ENCODE measurements at regions not wholly inside any gene's neighbourhood (a gene's known extent, or its start where the extent isn't known, plus 50 kb on each side); places are given as distances from the start of the nearest gene placed in this dataset.

DNA sequence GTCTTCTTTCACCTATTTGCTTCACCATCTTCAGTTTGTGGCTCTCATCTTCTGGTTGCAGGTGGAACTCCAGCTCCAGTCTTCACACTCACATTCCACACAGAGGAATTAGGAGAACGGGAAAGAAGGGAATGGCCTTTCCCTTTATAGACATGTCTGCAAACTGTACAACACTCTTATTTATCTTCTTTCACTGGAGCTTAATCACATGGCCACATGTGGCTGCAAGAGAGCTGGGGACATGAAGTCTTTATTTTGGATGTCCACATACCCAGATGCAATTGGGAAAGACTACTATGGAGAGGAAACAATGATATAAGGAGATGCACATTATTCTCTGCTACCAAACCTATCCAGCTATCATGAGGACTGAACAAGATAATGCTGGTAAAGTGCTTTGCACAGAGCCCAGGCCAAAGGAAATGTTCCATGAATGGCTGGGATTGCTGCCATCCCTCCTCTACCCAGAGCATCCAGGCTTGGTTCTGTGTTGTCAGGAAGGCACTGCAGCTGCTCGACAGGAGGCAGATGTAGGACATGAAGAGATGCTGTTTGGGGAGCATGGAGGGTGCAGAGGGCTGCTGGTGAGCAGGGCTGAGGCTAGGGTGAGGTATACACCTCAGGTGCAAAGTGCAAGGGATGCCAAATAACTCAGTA lies 183.8 kb upstream of the TBX20 start:
- no peak for DNase-seq

DNA sequence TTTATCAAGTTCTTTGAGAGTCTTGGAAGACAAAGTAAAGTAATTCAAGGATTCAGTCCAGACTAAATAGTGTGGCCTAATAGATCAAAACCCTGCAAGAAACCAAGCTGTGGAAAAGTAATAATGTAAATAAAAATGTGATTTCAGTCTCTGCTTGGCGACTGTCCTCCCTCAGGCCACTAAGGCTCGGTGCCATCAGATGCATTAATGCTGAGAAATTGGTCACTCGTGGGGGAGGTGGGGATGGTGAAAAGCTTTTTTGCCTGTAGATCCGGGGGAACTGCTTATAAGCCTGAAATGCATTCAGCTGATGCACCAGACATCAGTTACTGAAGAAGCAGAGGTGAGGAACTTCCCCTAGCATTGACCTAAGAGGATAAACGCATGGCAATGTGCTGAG lies 182.6 kb upstream of the TBX20 start:
- no peak for DNase-seq

GRCh38 chr7:35430547-35431153 lies 176.8 kb upstream of the TBX20 start:
- DNase-seq: peak; percentile 26

DNA sequence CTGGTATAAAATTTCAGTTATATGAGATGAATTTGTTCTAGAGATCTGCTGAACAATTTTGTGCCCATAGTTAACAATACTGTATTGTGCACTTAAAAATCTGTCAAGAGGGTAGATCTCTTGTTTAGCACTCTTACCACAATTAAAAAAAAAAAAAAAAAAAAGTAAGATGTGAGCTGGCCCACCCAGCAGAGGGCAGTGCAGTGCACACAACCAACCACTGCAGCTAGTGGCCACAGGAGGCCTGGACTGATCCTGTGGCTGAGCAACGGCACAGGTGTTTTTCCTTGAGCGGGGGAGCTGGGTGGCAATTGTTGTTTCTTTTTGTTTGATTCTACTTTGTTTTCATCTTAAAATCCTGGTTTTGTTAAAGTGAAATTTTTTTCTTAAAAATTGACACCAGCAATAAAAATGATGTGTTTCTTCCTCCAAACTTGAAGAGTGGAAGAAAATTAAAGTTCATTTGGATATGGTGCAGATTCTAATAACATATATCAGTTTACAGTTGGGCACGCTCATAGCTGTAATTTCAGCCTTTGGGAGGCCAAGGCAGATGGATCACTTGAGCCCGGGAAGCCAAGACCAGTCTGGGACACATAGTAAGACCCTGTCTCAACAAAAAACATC lies 171.1 kb upstream of the TBX20 start:
- peak; percentile 58 for DNase-seq

GRCh38 chr7:35424440-35424839 lies 170.5 kb upstream of the TBX20 start:
- DNase-seq: no peak

GRCh38 chr7:35422715-35423114 lies 168.8 kb upstream of the TBX20 start:
- no peak for DNase-seq

DNA sequence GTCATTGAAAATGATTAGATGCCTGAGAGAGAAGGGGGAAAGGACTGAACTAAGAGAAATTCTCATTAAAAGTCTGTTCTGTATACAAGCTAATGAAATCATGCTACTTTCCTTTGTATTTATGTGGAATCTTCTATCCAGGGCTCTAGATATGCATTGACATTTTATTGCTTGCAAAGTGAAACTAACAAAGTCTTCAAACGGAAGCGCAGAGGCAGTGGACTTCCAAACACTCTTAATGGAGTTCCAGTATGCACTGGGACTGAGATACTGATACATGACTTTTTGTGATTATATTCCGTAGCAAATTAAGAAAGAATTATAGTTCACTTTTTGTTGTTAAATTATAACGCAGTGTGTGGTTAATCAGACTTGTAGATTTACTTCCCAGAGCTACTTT lies 166.8 kb upstream of the TBX20 start:
- peak; percentile 55 for DNase-seq

DNA sequence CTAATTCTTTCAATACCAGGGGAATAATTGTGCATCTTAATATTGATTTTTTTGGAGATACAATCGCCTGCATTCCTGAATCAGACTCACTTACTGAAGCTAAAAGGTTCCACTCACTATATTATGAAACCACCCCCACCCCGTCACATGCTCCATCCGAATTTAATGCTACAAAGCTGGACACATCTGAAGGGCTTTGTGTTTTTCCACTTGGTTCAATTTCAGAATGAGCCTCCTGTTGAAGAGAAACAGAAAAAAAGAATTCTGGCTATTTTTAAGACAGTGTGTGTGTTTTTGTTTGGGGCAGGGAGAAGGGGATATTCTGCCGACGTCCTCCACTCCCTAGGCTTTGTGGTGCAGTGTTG lies 165.5 kb upstream of the TBX20 start:
- DNase-seq: no peak

DNA sequence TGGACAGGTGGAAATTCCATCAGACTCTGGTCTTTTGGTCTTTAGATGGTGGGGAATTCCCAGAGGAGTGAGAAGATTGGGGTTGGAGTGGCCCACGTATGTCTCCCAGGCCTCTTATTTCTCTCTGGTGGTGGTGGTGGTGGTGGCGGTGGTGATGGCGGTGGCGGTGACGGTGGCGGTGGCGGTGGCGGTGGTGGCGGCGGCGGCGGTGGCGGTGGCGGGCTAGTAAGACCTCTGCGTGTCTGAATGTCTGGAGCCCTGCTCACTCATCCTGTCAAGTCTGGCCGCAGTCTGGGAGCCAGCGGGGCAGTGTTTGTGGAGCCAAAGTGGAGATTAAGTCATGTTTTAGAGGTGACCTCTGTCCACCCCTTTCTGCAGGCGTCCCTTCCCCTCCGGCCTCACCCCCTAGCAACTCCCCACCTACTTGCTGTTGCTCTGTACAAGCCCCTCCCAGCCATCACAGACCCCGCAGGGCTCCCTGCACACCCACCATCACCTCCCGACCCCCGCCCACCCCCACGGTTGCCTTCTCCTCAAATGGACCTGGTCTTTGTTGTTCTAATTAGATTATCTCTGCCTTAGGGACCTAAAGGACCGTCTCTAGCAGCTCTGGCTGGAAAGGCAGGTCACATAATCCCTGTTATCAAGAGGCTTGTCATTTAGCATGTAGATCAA lies 165.0 kb upstream of the TBX20 start:
- no peak for DNase-seq

DNA sequence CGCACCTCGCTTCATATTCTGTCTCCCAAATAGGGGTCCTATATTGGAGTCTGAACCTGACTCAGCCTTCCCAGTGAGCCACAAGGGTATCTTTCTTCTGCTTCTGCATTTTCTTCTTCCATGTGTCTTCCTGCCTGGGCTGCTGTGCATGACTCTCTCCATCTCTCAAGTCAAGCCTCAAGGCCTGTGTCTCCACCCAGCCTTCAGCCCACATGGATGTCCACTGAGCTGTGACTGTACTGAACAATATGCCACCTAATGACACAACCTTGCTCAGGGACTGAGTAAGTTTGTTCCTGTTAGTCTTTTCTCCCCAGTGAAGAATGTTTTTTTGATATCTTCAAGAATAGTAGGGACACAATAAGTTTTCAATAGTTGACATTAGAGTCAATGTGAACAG lies 162.7 kb upstream of the TBX20 start:
- DNase-seq: no peak

- DNase-seq: no peak
Observed at GRCh38 chr7:35415411-35415822, 161.5 kb upstream of the TBX20 start.

GRCh38 chr7:35411331-35411730 lies 157.4 kb upstream of the TBX20 start:
- no peak for DNase-seq

- no peak for DNase-seq
Observed at GRCh38 chr7:35405461-35405860, 151.6 kb upstream of the TBX20 start.

- no peak for DNase-seq
Observed at GRCh38 chr7:35401217-35401879, 147.4 kb upstream of the TBX20 start.

DNA sequence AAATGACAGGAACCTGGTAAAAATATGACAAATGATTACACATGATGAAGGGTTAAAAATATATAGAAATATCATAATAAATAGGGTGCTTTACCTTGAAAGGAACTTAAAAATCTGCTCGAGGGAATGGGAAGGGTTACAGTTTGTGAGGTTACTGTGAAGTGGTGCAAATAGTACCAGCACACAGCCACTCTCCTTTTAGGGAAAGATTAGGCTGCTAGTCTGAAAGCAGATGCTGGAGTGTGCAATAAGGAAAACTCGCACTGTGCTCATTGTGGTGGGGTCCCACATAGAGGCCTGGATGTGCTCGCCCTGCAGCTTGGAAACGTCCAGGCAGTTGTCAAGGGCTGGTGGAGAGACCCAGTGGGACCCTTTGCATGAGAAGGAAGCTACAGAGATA lies 145.9 kb upstream of the TBX20 start:
- no peak for DNase-seq

DNA sequence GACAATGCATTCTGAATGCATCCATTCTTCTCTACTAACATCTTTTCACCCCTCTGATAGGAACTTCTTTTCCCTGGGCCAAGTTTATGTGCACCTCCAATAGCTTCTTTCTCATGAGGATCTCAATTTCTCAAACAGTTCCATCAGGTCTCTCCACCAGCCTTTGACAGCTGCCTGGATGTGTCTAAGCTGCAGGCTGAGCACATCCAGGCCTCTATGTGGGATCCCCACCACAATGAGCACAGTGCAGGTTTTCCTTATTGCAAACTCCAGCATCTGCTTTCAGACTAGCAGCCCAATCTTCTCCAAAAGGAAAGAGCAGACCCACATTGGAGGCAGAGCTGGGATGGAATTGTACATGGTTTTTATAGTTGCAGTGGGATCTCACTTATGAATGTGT lies 145.3 kb upstream of the TBX20 start:
- DNase-seq: no peak

GRCh38 chr7:35398518-35398917 lies 144.6 kb upstream of the TBX20 start:
- no peak for DNase-seq

- DNase-seq: no peak
Observed at GRCh38 chr7:35390146-35390545, 136.2 kb upstream of the TBX20 start.

DNA sequence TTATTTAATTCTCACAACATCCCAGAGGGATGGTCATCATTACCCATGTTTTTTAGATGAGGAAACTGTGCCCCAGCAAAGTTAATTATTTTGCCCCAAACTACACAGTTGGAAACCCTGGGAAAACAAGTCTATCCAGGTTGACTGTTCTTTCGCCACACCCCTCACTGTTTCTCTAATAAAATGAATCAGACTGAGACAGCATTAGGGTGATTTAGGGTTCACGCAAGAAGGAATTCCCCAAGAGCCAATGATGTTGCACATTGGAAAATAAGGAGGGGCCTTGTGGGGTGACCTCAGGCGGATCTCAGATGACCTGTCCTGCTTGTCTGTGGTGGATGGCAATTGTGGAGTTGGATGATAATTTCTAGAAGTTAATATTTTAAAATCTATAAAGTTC lies 135.7 kb upstream of the TBX20 start:
- no peak for DNase-seq

DNA sequence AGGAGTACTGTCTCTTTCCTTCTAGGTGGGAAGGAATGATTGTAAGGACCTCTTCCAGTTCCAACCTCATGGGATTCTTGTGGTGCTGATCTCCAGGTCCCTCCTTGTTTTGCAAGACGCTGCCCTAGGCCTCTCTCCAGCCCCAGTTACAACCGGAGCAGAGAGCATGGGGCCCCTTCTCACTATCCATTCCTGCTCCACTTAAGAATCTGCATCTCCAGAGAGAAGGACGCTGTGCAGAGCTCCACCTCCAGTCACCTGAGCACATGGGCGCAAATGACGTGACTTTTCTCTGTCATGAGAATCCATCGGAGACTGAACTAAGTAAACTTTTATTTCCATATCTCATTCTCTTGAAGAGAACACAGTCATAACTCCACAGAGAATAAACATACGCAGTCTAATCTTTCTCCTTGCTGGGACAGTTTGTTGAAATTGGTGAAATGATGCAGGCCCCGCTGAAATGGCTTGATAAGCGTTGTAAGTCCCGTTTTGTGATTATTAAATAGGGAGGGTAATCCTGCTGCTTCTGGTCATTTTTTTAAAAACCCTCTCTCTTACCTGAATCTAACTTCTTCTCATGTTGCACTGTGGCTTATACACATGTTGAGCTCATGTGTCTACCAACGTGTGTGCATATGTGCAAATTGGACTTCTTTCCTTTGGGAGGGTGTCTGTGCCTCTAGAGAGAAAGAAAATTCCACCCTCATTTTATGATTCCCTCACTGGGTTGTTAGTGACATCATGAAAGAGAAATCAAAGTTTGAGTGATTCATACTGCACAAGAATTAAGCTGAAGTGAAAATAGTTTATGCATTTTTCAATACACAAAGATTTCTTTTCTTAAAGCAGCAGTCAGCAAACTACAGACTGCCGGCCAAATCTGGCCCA lies 133.2 kb upstream of the TBX20 start:
- no peak for DNase-seq

DNA sequence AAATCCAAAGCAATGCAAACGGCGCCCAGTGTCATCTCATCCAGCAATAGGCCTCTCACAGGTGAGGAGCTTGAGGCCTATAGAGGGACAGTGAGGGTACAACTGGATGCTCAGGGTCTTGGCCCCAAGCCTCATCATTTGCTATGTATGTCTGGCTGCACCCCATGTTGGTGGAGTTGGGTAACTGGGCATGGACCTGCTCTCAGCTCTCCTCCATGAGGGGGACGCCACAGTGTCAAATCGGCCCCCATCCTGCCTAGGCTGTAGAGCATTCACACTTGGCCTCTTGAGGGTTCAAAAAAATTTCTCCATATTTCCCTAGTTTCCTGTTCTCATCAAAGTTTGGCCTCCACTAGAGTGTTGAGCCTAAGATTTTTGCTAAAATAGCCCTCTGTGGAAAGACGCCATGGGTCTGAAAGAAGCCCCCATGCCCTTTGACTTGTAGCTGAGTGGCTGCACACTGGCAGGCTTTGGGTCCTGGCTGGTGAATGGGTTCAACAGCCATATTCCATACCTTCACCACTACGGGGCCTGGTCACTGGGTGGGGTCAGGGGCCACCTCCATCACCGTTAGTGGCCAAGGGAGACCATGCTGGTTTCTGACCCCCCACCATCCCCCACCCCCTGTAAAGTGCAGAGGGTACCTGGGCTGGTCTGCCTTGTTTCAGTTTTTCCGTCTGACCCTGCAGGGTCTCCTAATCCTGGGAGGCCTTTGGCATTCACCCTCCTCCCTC lies 132.3 kb upstream of the TBX20 start:
- no peak for DNase-seq
